CD4-positive, CD25-positive, alpha-beta regulatory T cell (primary cell): ENCODE measurements at regions not wholly inside any gene's neighbourhood (a gene's known extent, or its start where the extent isn't known, plus 50 kb on each side); places are given as distances from the start of the nearest gene placed in this dataset.

Experiments
- ATAC-seq, 2 donors: fragments of 150-1000 bp; cut with Tn5 transposase; one replicate each; pipeline ENCODE4 v1.10.0; 2021; ENCODE audit warnings: low read depth in 2 of 2, moderate number of reproducible peaks in 2 of 2, moderate library complexity in 1 of 2
- DNase-seq, 3 donors: peaks; one replicate each; pipeline versions ENCODE4 v3.0.0 to v3.0.0-alpha.2; 2012 to 2022; ENCODE audit warnings: mixed read lengths in 1 of 3
- H3K27ac ChIP-seq: one replicate; pipeline ENCODE4 v1.7.0; 2013; ENCODE audit warnings: mild to moderate bottlenecking, low read length; ENCODE audit not compliant: insufficient read depth, poor library complexity, severe bottlenecking
- H3K27me3 ChIP-seq: one replicate; pipeline ENCODE4 v1.7.0; 2013; ENCODE audit warnings: low read length; ENCODE audit not compliant: control insufficient read depth, insufficient read depth
- H3K36me3 ChIP-seq: one replicate; pipeline ENCODE4 v1.7.0; 2013; ENCODE audit warnings: mild to moderate bottlenecking, low read length, moderate library complexity; ENCODE audit not compliant: control insufficient read depth, insufficient read depth
- H3K4me1 ChIP-seq: 2 replicates; pipeline ENCODE4 v1.7.0; 2013; ENCODE audit warnings: mild to moderate bottlenecking, low read length; ENCODE audit not compliant: insufficient read depth, control insufficient read depth, poor library complexity, severe bottlenecking
- H3K4me3 ChIP-seq: one replicate; pipeline ENCODE4 v1.7.0; 2013; ENCODE audit warnings: low read depth, mild to moderate bottlenecking, low read length, moderate library complexity
- H3K9me3 ChIP-seq, 2 experiments: 1 replicate in 1 of 2; 2 replicates in 1 of 2; pipeline ENCODE4 v1.7.0; 2013; ENCODE audit warnings: low read length in 2 of 2, mild to moderate bottlenecking in 1 of 2, moderate library complexity in 1 of 2; ENCODE audit not compliant: control insufficient read depth in 2 of 2
- H3K27ac Mint-ChIP-seq, 3 donors: one replicate each; pipeline ENCODE4 v1.8.0; 2020 to 2022; ENCODE audit warnings: mild to moderate bottlenecking in 3 of 3, mixed read lengths in 3 of 3, moderate library complexity in 2 of 3
- H3K27me3 Mint-ChIP-seq: one replicate; pipeline ENCODE4 v1.8.0; 2022; ENCODE audit warnings: mild to moderate bottlenecking, mixed read lengths
- H3K36me3 Mint-ChIP-seq: one replicate; pipeline ENCODE4 v1.8.0; 2020; ENCODE audit warnings: mixed read lengths
- H3K4me1 Mint-ChIP-seq, 4 donors: one replicate each; pipeline ENCODE4 v1.8.0; 2020 to 2022; ENCODE audit warnings: mixed read lengths in 4 of 4, mild to moderate bottlenecking in 1 of 4
- H3K4me3 Mint-ChIP-seq, 4 donors: one replicate each; pipeline ENCODE4 v1.8.0; 2020 to 2022; ENCODE audit warnings: mild to moderate bottlenecking in 4 of 4, mixed read lengths in 4 of 4, moderate library complexity in 3 of 4
- H3K9me3 Mint-ChIP-seq, 7 donors: one replicate each; pipeline ENCODE4 v1.8.0; 2020 to 2022; ENCODE audit warnings: mixed read lengths in 7 of 7, mild to moderate bottlenecking in 3 of 7, moderate library complexity in 2 of 7

- Mint-ChIP-seq H3K9me3 (peaks cover 0 to 5% (median 2%) of the 10 kb centered on the region in 7 donors), H3K4me1 (peaks cover 0 to 2% (median 0%) of the 10 kb centered on the region in 4 donors), H3K27me3 (peaks cover 5% of the 10 kb centered on the region), H3K36me3 (no peaks in the 10 kb centered on the region), H3K4me3 (no peak overlapping the region), H3K27ac (no peak overlapping the region)
- H3K4me1 ChIP-seq, result no peaks in the 10 kb centered on the region
- no peaks in the 10 kb centered on the region for H3K9me3 ChIP-seq
- no peaks in the 10 kb centered on the region for H3K27me3 ChIP-seq
- H3K36me3 ChIP-seq, result no peaks in the 10 kb centered on the region
- H3K4me3 ChIP-seq, result no peak overlapping the region
- ATAC-seq (no peak), DNase-seq (no peak)
- no peak overlapping the region for H3K27ac ChIP-seq
These were observed 227.8 kb downstream of the GLRX3 start for GRCh38 chr10:130363899-130364445.

GRCh38 chr10:130364631-130365411 is 228.6 kb downstream of the GLRX3 start:
- no peaks in the 10 kb centered on the region for H3K27me3 ChIP-seq
- H3K27ac ChIP-seq, result no peak overlapping the region
- peaks cover 5% of the 10 kb centered on the region for H3K27me3 Mint-ChIP-seq
- no peaks in the 10 kb centered on the region for H3K4me1 ChIP-seq
- H3K4me1 Mint-ChIP-seq, result peaks cover 0 to 2% (median 0%) of the 10 kb centered on the region in 4 donors
- no peaks in the 10 kb centered on the region for H3K36me3 Mint-ChIP-seq
- H3K9me3 Mint-ChIP-seq, result peaks cover 0 to 5% (median 2%) of the 10 kb centered on the region in 7 donors
- H3K9me3 ChIP-seq, result no peaks in the 10 kb centered on the region
- H3K36me3 ChIP-seq, result no peaks in the 10 kb centered on the region
- no peak overlapping the region for H3K27ac Mint-ChIP-seq
- no peak overlapping the region for H3K4me3 Mint-ChIP-seq
- H3K4me3 ChIP-seq, result no peak overlapping the region
- ATAC-seq (no peak), DNase-seq (no peak)

GRCh38 chr10:130368761-130369560 is 232.8 kb downstream of the GLRX3 start:
- H3K9me3 ChIP-seq, result no peaks in the 10 kb centered on the region
- DNase-seq (no peak), ATAC-seq (no peak)
- H3K4me1 ChIP-seq, result no peaks in the 10 kb centered on the region
- H3K27ac ChIP-seq, result no peak overlapping the region
- H3K4me1 Mint-ChIP-seq, result peaks cover 0 to 2% (median 0%) of the 10 kb centered on the region in 4 donors
- no peak overlapping the region for H3K4me3 Mint-ChIP-seq
- peaks cover 0 to 4% (median 2%) of the 10 kb centered on the region in 7 donors for H3K9me3 Mint-ChIP-seq
- no peak overlapping the region for H3K4me3 ChIP-seq
- no peak overlapping the region for H3K27ac Mint-ChIP-seq
- no peaks in the 10 kb centered on the region for H3K36me3 ChIP-seq
- H3K27me3 Mint-ChIP-seq, result no peaks in the 10 kb centered on the region
- no peaks in the 10 kb centered on the region for H3K36me3 Mint-ChIP-seq
- no peaks in the 10 kb centered on the region for H3K27me3 ChIP-seq

GRCh38 chr10:130369645-130370381 is 233.6 kb downstream of the GLRX3 start:
- no peak for ATAC-seq

GRCh38 chr10:130370721-130371120 is 234.5 kb downstream of the GLRX3 start:
- H3K4me1 Mint-ChIP-seq, result no peaks in the 10 kb centered on the region
- no peak overlapping the region for H3K4me3 Mint-ChIP-seq
- no peaks in the 10 kb centered on the region for H3K9me3 ChIP-seq
- no peaks in the 10 kb centered on the region for H3K27me3 ChIP-seq
- no peak overlapping the region for H3K27ac ChIP-seq
- H3K4me3 ChIP-seq, result no peak overlapping the region
- no peaks in the 10 kb centered on the region for H3K4me1 ChIP-seq
- no peaks in the 10 kb centered on the region for H3K27me3 Mint-ChIP-seq
- H3K9me3 Mint-ChIP-seq, result peaks cover 0 to 4% (median 0%) of the 10 kb centered on the region in 7 donors
- DNase-seq (no peak), ATAC-seq (no peak)
- H3K36me3 Mint-ChIP-seq, result no peaks in the 10 kb centered on the region
- H3K27ac Mint-ChIP-seq, result no peak overlapping the region
- no peaks in the 10 kb centered on the region for H3K36me3 ChIP-seq

More at GRCh38 chr10:130369645-130370381, 233.6 kb downstream of the GLRX3 start:
- Mint-ChIP-seq H3K36me3 (no peaks in the 10 kb centered on the region), H3K9me3 (peaks cover 0 to 4% (median 2%) of the 10 kb centered on the region in 7 donors), H3K27me3 (no peaks in the 10 kb centered on the region), H3K27ac (no peak overlapping the region), H3K4me1 (no peaks in the 10 kb centered on the region), H3K4me3 (no peak overlapping the region)
- Histone ChIP-seq H3K36me3 (no peaks in the 10 kb centered on the region), H3K27me3 (no peaks in the 10 kb centered on the region), H3K9me3 (no peaks in the 10 kb centered on the region), H3K27ac (no peak overlapping the region), H3K4me1 (no peaks in the 10 kb centered on the region), H3K4me3 (no peak overlapping the region)
- DNase-seq, result no peak

- DNase-seq, result no peak
- no peak overlapping the region for H3K4me3 ChIP-seq
- H3K9me3 Mint-ChIP-seq, result peaks cover 0 to 4% (median 0%) of the 10 kb centered on the region in 7 donors
- H3K4me3 Mint-ChIP-seq, result no peak overlapping the region
- ATAC-seq, result no peak
- no peaks in the 10 kb centered on the region for H3K27me3 Mint-ChIP-seq
- H3K27ac Mint-ChIP-seq, result no peak overlapping the region
- H3K9me3 ChIP-seq, result no peaks in the 10 kb centered on the region
- H3K4me1 Mint-ChIP-seq, result no peaks in the 10 kb centered on the region
- H3K36me3 ChIP-seq, result no peaks in the 10 kb centered on the region
- H3K27ac ChIP-seq, result no peak overlapping the region
- no peaks in the 10 kb centered on the region for H3K36me3 Mint-ChIP-seq
- H3K27me3 ChIP-seq, result no peaks in the 10 kb centered on the region
- no peaks in the 10 kb centered on the region for H3K4me1 ChIP-seq
These were observed 235.0 kb downstream of the GLRX3 start for GRCh38 chr10:130371156-130371555.

GRCh38 chr10:130371666-130372065 is 235.5 kb downstream of the GLRX3 start:
- no peak overlapping the region for H3K27ac ChIP-seq
- H3K27me3 Mint-ChIP-seq, result no peaks in the 10 kb centered on the region
- no peaks in the 10 kb centered on the region for H3K36me3 Mint-ChIP-seq
- no peak overlapping the region for H3K27ac Mint-ChIP-seq
- H3K27me3 ChIP-seq, result no peaks in the 10 kb centered on the region
- H3K4me1 Mint-ChIP-seq, result no peaks in the 10 kb centered on the region
- H3K9me3 ChIP-seq, result no peaks in the 10 kb centered on the region
- no peak overlapping the region for H3K4me3 Mint-ChIP-seq
- peaks cover 0 to 4% (median 0%) of the 10 kb centered on the region in 7 donors for H3K9me3 Mint-ChIP-seq
- ATAC-seq (no peak), DNase-seq (no peak)
- no peak overlapping the region for H3K4me3 ChIP-seq
- H3K4me1 ChIP-seq, result no peaks in the 10 kb centered on the region
- H3K36me3 ChIP-seq, result no peaks in the 10 kb centered on the region
